Adrenal gland (tissue), 5 donors: ENCODE measurements at regions not wholly inside any gene's neighbourhood (a gene's known extent, or its start where the extent isn't known, plus 50 kb on each side); places are given as distances from the start of the nearest gene placed in this dataset.

Source experiments
- POLR2A ChIP-seq, 2 donors: fragments of 450-650 bp; IDR thresholded peaks; one replicate each; pipeline ENCODE4 v1.6.1; 2017; ENCODE audit warnings: antibody characterized with exemption in 2 of 2, mild to moderate bottlenecking in 2 of 2, moderate library complexity in 1 of 2
- TF ChIP-seq, protein P1 (sequence below), 6 experiments: fragments of 450-650 bp in 4 of 6; fragments of 200-600 bp in 2 of 6; sonication (generic) in 1 of 6; IDR thresholded peaks; 1 replicate in 5 of 6; 2 replicates in 1 of 6; pipeline versions ENCODE4 v1.5.1 to v1.8.0; 2016 to 2021; ENCODE audit warnings: antibody characterized with exemption in 6 of 6, mild to moderate bottlenecking in 2 of 6, moderate library complexity in 1 of 6
- donor health status: DM: no; HTN: no; CAD: no.

DNA sequence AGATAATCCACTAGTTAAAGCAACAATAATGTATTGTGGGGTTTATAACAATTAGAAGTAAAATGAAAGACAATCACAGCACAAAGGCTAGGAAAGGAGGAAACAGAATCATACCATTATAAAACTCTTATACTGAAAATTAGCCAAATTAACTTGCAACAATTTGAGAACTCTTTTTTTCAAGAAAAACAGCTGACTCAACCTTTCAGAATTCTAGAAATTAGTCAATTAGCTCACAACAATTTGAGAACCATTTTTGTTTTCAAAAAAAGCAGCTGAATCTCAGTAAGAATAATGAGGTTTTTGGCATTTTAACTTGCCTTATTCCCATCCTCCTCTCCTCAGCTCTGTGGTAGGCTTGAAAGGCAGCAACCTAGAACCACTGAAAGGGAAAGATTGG lies 269.9 kb downstream of the NPR3 start:
- TF ChIP-seq, protein P1, sequence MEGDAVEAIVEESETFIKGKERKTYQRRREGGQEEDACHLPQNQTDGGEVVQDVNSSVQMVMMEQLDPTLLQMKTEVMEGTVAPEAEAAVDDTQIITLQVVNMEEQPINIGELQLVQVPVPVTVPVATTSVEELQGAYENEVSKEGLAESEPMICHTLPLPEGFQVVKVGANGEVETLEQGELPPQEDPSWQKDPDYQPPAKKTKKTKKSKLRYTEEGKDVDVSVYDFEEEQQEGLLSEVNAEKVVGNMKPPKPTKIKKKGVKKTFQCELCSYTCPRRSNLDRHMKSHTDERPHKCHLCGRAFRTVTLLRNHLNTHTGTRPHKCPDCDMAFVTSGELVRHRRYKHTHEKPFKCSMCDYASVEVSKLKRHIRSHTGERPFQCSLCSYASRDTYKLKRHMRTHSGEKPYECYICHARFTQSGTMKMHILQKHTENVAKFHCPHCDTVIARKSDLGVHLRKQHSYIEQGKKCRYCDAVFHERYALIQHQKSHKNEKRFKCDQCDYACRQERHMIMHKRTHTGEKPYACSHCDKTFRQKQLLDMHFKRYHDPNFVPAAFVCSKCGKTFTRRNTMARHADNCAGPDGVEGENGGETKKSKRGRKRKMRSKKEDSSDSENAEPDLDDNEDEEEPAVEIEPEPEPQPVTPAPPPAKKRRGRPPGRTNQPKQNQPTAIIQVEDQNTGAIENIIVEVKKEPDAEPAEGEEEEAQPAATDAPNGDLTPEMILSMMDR (IDR thresholded peaks at IDR 0.05) = no peak
- TF ChIP-seq POLR2A (IDR thresholded peaks at IDR 0.05) = no peak
